ENCODE measurements at regions not wholly inside any gene's neighbourhood (a gene's known extent, or its start where the extent isn't known, plus 50 kb on each side); places are given as distances from the start of the nearest gene placed in this dataset.
"Not testable (repeated sequence)": the region's sequence is repeated elsewhere in the genome, so short reads cannot be mapped to it uniquely, and the experiment has no call there.

DNA sequence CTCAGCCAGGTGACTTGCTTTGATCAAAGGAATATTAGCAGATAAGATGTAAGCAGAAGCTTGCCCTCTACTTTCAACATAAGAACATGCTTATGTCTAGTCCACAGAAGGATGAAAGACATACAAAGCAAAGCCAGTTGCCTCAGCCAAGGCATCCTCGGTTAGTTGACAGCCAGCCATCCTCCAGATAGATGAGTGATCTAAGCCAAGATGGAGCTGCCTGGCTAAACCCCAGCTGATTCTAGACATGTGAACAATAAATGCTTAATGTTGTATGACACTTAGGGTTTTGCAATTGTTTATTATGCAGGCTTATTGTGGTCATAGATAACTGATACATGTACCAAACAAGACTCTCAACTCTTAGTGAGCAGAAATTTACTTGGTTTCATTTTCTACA lies 157.6 kb upstream of the TMTC2 start:
- DNase-seq = no peak

- no peak for DNase-seq
These were observed 156.8 kb upstream of the TMTC2 start for GRCh38 chr12:82529954-82530353.

- DNase-seq = no peak
These were observed 156.3 kb upstream of the TMTC2 start for GRCh38 chr12:82530394-82530793.

- DNase-seq = no peak
These were observed 153.4 kb upstream of the TMTC2 start for GRCh38 chr12:82533341-82533740.

DNA sequence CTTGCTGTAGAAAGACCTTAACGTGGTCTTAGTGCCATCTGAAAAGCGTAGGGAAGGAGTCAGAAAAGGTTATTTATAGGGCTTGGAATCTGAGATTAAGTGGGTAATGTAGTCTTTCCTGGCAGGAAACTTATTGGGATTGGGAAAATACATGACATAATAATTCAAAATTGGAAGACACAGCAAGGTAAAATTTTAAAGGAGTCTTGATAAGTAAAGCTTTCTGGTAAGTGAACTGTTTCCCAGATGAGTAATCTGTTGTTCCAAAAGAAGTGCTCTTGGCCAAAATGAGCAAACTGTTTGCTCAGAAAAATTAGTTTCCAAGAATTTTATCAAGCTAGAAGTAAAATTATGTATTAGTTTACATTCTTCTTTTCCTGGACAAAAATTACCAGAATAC lies 149.3 kb upstream of the TMTC2 start:
- no peak for DNase-seq

- no peak for DNase-seq
These were observed 132.2 kb upstream of the TMTC2 start for GRCh38 chr12:82554529-82554928.

GRCh38 chr12:82555699-82556098 lies 131.0 kb upstream of the TMTC2 start:
- no peak for DNase-seq

GRCh38 chr12:82565966-82566365 lies 120.7 kb upstream of the TMTC2 start:
- no peak for DNase-seq

- no peak for DNase-seq
These were observed 119.0 kb upstream of the TMTC2 start for GRCh38 chr12:82567688-82568087.

- no peak for DNase-seq
These were observed 112.5 kb upstream of the TMTC2 start for GRCh38 chr12:82574191-82574590.

- no peak for DNase-seq
These were observed 108.0 kb upstream of the TMTC2 start for GRCh38 chr12:82578725-82579124.

DNA sequence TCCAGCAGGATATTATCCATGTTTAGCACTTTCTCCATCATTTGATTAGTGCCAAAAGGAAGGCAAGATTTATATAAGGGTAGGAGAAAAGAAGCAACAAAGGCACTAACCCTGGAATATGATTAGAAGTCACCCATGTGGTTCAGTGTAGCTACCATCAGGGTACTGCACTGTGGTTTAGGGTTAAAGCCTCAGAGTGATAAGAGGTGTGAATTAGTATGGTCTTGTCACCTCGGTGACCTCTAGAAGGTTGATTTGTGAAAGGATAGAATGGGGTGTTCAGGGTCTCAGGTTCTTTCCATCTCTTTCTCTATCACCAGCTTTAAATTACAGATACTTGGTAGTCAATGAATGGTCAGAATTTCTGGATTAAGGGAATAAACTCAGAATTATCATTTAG lies 103.0 kb upstream of the TMTC2 start:
- DNase-seq = no peak

- DNase-seq = no peak
These were observed 93.6 kb upstream of the TMTC2 start for GRCh38 chr12:82593143-82593542.

GRCh38 chr12:82593901-82594396 lies 92.8 kb upstream of the TMTC2 start:
- DNase-seq = peak; percentile 46

DNA sequence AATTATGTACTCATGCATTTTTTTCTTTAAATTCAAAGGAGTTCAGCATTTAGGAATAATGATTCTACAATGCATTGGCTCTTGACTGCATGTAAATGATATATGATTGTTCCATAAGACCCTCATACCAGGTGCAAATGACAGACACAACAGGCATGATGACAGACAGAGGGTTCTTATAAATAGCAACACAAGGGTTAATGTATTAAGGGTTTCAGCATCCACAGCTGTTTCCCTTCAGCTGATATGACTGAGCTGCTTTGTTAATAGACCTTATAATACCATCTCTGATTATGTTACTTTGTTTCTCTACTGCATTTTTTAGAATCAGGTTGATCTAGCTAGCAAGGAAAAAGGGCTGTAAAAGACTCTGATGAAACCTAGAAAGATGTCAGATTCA lies 90.8 kb upstream of the TMTC2 start:
- no peak for DNase-seq

DNA sequence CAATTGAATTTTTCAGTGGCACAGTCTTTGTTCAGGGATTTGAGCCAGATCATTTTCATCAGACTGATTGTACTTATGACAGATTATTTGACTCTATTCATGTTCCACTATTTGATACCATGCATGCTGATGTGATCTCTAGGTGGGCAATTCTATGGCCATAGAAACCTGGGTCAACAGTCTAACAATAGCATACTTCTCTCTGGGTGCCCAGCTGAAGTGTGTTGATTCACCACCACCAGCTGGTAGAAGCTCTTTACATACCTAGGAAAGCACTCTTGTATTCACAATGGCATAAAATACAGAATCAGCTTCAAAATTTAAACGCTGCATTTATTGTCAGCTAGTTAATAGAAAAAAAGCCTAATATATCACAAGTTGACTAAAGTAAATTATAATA lies 90.2 kb upstream of the TMTC2 start:
- peak; percentile 82 for DNase-seq

- no peak for DNase-seq
These were observed 86.3 kb upstream of the TMTC2 start for GRCh38 chr12:82600379-82600778.

DNA sequence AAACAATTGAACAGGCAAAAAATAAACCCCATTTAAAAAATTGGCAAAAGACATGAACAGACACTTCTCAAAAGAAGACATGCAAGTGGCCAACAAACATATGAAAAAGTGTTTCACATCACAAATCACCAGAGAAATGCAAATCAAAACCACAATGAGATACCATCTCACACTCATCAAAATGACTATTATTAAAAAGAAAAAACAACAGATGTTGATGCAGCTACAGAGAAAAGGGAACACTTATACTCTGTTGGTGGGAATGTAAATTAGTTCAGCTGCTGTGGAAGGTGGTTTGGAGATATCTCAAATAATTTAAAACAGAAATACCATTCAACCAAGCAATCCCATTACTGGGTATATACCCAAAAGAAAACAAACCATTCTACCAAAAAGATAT lies 83.1 kb upstream of the TMTC2 start:
- not testable (repeated sequence) for DNase-seq

- DNase-seq = no peak
These were observed 81.6 kb upstream of the TMTC2 start for GRCh38 chr12:82605115-82605514.

DNA sequence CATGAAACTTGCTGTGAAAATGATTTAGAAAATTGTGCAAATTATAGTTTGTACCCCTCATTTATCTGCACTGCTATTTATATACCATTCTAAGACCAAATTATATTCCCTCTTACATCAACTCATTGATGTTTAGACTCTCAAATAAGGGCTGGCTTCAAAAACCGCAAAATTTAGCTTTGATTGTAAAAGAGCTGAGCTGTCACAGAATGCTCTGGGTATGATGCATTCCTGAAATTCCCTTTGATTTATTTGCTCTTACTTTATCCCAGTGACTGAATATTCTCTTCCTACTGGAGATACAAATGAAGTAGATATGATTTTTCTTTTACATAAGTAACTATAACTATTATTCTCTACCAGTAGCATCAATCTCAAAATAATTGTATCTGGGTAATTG lies 78.0 kb upstream of the TMTC2 start:
- DNase-seq = no peak

DNA sequence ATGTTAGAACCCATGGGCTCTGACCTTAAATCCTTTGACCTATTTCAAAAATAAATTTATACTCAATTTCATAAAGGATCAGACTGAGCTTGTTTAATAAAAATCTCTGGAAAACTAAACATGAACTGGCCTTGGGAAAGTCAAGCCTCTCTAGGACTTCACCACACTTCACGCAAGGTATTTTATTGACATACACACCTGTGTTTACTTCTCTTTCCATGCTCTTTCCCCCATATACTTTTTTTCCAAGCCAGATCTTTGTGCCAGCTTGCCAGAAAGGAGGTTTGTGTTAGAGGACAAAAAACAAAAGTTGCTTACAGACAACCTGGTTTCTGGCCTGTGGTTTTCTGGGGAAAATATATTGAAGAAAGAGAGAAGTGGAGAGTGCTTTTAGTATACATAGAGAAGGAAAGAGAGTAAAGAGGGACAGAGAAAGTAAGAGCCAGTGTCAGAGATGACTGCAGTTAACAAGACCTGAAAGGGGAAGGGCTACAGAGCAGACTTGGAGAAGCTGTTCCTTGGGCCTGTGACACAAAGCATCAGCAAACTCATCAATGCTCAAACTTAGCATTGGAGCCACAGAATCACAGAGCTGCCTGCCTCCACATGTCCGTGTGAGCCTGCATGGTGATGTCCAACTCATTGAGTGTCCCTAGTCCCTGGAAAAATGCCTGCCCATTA lies 77.3 kb upstream of the TMTC2 start:
- no peak for DNase-seq

DNA sequence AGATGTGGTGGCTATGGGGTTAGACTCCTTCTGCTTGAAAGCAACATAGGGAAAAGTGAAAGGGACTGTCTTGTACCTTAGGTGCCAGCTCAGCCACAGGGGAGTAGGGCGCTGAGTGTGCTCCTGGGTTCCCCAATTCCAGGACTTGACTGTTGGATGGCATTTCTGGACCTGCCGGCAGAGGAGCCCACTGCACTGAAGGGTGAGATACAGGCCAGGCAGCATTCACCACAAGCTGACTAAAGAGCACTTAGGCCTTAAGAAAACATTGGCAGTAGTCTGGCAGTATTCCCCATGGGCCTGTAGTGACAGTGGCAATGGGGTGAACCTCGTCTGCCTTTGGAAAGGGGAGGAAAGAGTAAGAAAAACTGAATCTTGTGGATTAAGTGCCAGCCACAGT lies 67.1 kb upstream of the TMTC2 start:
- no peak for DNase-seq

- DNase-seq = no peak
These were observed 65.8 kb upstream of the TMTC2 start for GRCh38 chr12:82620917-82621316.

GRCh38 chr12:82625523-82625922 lies 61.2 kb upstream of the TMTC2 start:
- DNase-seq = no peak

GRCh38 chr12:82627799-82628198 lies 58.9 kb upstream of the TMTC2 start:
- DNase-seq = peak; percentile 24

Measured in DMS153 (cell line).